NCI-H2227 treated with DMSO at 0.1 percent for 48 hours (cell line): ENCODE measurements at regions not wholly inside any gene's neighbourhood (a gene's known extent, or its start where the extent isn't known, plus 50 kb on each side); places are given as distances from the start of the nearest gene placed in this dataset.
"Not testable (repeated sequence)": the region's sequence is repeated elsewhere in the genome, so short reads cannot be mapped to it uniquely, and the experiment has no call there.

Experiments
- DNase-seq: peaks from one replicate; lab custom pipeline; 2025; lab: John Stamatoyannopoulos, UW

DNA sequence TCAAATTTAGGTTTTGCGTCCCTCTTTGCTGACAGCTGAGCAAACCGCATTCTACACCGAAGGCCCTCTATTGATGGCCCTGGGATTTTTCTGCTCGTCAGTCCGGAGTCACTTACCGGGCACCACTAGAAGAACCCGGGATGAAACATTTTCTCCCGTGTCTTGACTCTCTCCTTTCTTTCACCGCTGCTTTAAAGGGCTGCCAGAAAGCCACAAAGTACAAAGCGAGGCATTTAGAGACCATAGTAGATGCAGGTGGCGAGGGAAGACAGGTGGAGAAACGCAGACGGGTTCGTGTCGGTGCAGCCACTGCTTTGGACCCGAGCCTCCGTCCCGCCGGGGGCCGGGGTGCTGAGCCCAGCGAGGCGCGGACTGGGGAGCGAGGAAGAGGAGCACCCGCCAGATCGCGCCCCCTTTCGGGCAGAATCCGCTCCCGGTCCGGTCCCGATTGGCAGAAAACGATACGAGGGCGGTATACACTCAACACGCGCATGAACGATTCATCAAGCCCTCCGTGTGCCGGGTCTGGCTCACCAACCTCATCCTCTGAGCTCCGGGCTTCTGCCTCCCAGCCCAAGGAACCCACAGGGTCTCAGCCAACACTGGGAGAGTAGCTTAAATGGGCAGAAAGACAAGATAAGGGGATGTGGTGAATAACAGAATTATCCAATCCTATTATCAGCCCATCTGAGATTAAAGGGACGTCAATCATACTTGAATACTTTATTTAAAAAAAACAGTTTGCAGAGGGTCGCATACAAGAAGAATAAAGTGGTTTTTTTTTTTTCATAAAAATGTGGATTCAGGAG lies 84.9 kb downstream of the TRIM27 start:
- peak; percentile 93 for DNase-seq

DNA sequence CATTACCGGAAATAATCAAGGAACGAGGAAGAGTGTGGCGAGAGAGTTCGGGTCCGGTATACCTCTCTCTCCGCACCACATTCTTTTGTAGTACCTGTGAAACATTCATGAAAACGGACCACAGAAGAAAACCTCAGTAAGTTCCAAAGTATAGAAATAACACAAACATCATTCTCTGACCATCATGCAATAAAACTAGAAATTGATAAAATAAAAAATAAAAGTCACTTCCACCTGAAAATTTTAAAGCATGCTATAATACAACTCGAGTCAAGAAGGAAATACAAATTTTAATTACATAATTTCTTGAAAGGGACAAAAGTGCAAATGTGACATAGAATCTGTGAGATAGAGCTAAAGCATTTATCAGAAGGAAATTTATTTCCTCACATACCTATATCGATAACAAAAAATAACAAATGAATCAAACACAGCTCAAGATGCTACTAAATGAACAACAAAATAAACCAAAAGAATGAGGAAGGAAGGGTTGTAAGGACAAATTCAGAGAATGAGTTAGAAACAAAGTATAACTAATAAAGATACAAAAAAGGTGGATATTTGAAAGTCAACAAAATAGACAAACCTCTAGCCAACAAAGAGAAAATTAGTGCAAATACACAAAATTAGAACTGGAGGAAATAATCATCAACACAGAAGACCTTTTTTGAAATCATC lies 84.2 kb downstream of the TRIM27 start:
- no peak for DNase-seq

DNA sequence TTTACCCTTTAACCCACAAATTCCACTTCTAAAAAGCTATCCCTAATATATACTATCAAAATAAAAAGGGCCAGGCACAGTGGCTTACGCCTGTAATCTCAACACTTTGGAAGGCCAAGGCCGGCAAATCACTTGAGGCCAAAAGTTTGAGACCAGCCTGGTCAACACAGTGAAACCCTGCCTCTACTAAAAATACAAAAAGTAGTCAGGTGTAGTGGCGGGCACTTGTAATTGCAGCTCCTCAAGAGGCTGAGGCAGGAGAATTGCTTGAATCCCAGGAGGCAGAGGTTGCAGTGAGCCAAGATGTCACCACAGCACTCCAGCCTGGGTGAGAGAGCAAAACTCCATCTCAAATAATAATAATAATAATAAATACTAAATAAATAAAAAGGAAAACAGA lies 82.5 kb downstream of the TRIM27 start:
- no peak for DNase-seq

DNA sequence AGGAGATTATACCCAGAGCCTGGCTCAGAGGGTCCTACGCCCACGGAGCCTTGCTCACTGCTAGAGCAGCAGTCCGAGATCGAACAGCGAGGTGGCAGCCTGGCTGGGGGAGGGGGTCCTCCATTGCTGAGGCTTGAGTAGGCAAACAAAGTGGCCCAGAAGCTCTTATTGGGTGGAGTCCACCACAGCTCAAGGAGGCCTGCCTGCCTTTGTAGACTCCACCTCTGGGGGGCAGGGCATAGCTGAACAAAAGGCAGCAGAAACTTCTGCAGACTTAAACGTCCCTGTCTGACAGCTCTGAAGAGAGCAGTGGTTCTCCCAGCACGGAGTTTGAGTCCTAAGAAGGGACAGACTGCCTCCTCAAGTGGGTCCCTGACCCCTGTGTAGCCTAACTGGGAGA lies 75.0 kb downstream of the TRIM27 start:
- DNase-seq, result not testable (repeated sequence)
